Neural crest cell (in vitro differentiated cells): ENCODE measurements at regions not wholly inside any gene's neighbourhood (a gene's known extent, or its start where the extent isn't known, plus 50 kb on each side); places are given as distances from the start of the nearest gene placed in this dataset.

ENCODE experiments used
- DNase-seq: peaks from one replicate; pipeline ENCODE4 v3.0.0; 2021; ENCODE audit warnings: low read depth, mixed read lengths, low spot score
- H3K27ac Mint-ChIP-seq: one replicate; pipeline ENCODE4 v1.8.0; 2021; ENCODE audit warnings: mild to moderate bottlenecking, mixed read lengths; ENCODE audit not compliant: unreplicated experiment
- H3K27me3 Mint-ChIP-seq: 2 replicates; pipeline ENCODE4 v1.8.0; 2021; ENCODE audit warnings: low read depth, mild to moderate bottlenecking, mixed read lengths
- H3K36me3 Mint-ChIP-seq: 2 replicates; pipeline ENCODE4 v1.8.0; 2021; ENCODE audit warnings: low read depth, mild to moderate bottlenecking, mixed read lengths
- H3K4me1 Mint-ChIP-seq: 2 replicates; pipeline ENCODE4 v1.8.0; 2021; ENCODE audit warnings: mixed read lengths
- H3K4me3 Mint-ChIP-seq: one replicate; pipeline ENCODE4 v1.8.0; 2021; ENCODE audit warnings: mild to moderate bottlenecking, mixed read lengths
- H3K9me3 Mint-ChIP-seq: 2 replicates; pipeline ENCODE4 v1.8.0; 2021; ENCODE audit warnings: mixed read lengths
- TF ChIP-seq, protein P1 (sequence below): fragments of 200-600 bp; sonication (generic); conservative IDR thresholded peaks from 2 replicates; pipeline ENCODE4 v1.5.0; 2021; ENCODE audit warnings: antibody characterized with exemption, mild to moderate bottlenecking

DNA sequence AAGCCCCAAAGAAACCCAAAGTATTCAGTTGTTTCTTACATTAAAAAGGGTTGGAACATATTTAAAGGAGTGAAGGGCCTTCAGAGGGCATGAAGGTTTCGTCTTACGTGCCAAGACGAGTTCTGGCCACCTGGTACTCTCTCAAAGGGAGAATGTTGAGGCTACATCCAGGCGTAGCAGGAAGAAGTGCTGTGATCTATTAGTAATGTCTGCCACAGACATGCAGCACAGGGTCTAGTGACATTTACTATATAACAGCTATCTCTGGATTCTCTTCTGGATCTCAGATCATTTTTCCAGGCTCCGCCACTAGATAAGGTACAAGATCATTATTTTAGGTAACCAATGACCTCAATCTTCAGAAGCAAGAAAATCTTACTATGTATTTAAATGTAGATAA lies 76.5 kb upstream of the ARID5B start:
- H3K27me3 Mint-ChIP-seq = no peaks in the 10 kb centered on the region
- H3K4me1 Mint-ChIP-seq = peaks cover 14% of the 10 kb centered on the region
- no peak overlapping the region for H3K4me3 Mint-ChIP-seq
- H3K36me3 Mint-ChIP-seq = no peaks in the 10 kb centered on the region
- no peak for DNase-seq
- TF ChIP-seq, protein P1, sequence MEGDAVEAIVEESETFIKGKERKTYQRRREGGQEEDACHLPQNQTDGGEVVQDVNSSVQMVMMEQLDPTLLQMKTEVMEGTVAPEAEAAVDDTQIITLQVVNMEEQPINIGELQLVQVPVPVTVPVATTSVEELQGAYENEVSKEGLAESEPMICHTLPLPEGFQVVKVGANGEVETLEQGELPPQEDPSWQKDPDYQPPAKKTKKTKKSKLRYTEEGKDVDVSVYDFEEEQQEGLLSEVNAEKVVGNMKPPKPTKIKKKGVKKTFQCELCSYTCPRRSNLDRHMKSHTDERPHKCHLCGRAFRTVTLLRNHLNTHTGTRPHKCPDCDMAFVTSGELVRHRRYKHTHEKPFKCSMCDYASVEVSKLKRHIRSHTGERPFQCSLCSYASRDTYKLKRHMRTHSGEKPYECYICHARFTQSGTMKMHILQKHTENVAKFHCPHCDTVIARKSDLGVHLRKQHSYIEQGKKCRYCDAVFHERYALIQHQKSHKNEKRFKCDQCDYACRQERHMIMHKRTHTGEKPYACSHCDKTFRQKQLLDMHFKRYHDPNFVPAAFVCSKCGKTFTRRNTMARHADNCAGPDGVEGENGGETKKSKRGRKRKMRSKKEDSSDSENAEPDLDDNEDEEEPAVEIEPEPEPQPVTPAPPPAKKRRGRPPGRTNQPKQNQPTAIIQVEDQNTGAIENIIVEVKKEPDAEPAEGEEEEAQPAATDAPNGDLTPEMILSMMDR = no peak
- no peak overlapping the region for H3K27ac Mint-ChIP-seq
- peaks cover 2% of the 10 kb centered on the region for H3K9me3 Mint-ChIP-seq

GRCh38 chr10:61825628-61826027 lies 75.9 kb upstream of the ARID5B start:
- H3K9me3 Mint-ChIP-seq = peaks cover 2% of the 10 kb centered on the region
- H3K27me3 Mint-ChIP-seq = no peaks in the 10 kb centered on the region
- TF ChIP-seq, protein P1 = no peak
- H3K4me1 Mint-ChIP-seq = peaks cover 11% of the 10 kb centered on the region
- no peaks in the 10 kb centered on the region for H3K36me3 Mint-ChIP-seq
- no peak overlapping the region for H3K4me3 Mint-ChIP-seq
- H3K27ac Mint-ChIP-seq = no peak overlapping the region
- no peak for DNase-seq

DNA sequence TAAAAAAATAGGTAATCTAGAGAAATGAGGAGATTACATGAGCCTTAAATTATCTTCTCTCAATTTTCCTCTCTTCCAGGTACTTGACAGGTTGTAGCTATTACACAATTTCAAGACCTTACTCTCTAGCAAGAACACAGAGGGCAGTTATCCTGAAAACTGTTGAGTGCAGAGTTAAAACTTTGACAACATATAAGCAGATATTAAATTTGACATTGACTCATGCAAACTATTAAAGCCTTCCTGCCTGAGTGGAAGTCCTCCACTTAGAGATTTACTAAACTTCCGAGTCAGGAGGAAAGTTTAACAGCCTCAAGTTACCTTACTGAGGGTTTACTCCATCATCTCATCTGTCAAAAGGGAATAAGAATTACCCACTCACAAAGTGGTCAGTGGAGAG lies 73.5 kb upstream of the ARID5B start:
- H3K27ac Mint-ChIP-seq = no peak overlapping the region
- no peak for DNase-seq
- TF ChIP-seq, protein P1 = no peak
- peaks cover 2% of the 10 kb centered on the region for H3K9me3 Mint-ChIP-seq
- no peak overlapping the region for H3K4me3 Mint-ChIP-seq
- H3K27me3 Mint-ChIP-seq = no peaks in the 10 kb centered on the region
- no peaks in the 10 kb centered on the region for H3K36me3 Mint-ChIP-seq
- H3K4me1 Mint-ChIP-seq = no peaks in the 10 kb centered on the region

DNA sequence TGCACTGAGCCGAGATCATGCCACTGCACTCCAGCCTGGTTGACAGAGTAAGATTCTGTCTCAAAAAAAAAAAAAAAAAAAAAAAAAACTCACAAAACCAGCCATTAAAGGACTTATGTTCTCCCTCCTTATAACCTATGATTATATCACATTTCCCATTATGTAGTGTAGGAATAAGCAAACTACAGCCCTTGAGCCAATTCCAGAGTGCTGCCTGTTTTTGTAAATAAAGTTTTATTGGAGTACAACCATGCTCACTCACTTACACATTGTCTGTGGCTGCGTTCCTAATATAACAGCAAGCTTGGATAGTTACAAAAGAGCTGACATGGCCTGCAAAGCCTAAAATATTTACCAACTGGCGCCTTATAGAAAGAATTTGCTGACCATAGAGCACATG lies 72.7 kb upstream of the ARID5B start:
- H3K4me1 Mint-ChIP-seq = no peaks in the 10 kb centered on the region
- TF ChIP-seq, protein P1 = no peak
- H3K9me3 Mint-ChIP-seq = peaks cover 2% of the 10 kb centered on the region
- no peak for DNase-seq
- H3K36me3 Mint-ChIP-seq = no peaks in the 10 kb centered on the region
- H3K27me3 Mint-ChIP-seq = no peaks in the 10 kb centered on the region
- H3K4me3 Mint-ChIP-seq = no peak overlapping the region
- no peak overlapping the region for H3K27ac Mint-ChIP-seq

GRCh38 chr10:61830072-61830845 lies 71.2 kb upstream of the ARID5B start:
- peaks cover 4% of the 10 kb centered on the region for H3K4me1 Mint-ChIP-seq
- peaks cover 2% of the 10 kb centered on the region for H3K9me3 Mint-ChIP-seq
- H3K27me3 Mint-ChIP-seq = no peaks in the 10 kb centered on the region
- H3K4me3 Mint-ChIP-seq = no peak overlapping the region
- H3K36me3 Mint-ChIP-seq = no peaks in the 10 kb centered on the region
- no peak overlapping the region for H3K27ac Mint-ChIP-seq
- DNase-seq = no peak
- TF ChIP-seq, protein P1 = no peak
